Calu3 (cell line): ENCODE measurements at regions not wholly inside any gene's neighbourhood (a gene's known extent, or its start where the extent isn't known, plus 50 kb on each side); places are given as distances from the start of the nearest gene placed in this dataset.

ENCODE experiments used
- BruUV-seq: library from RNA; stranded (reverse); fragments of 400-500 nt; replicated peaks from 2 replicates; lab custom pipeline; 2021; lab: Mats Ljungman, UMichigan
- CTCF ChIA-PET: fragments of 300-600 bp; sonication (Branson Sonifier 250); formaldehyde crosslinking; loops from one replicate; lab custom pipeline; 2022; ENCODE audit warnings: antibody characterized with exemption; lab: Charles Lee
- DNase-seq: peaks from one replicate; pipeline ENCODE4 v3.0.0; 2022
- H3K27ac Mint-ChIP-seq: one replicate; pipeline ENCODE4 v1.8.0; 2022; ENCODE audit warnings: mixed read lengths; ENCODE audit not compliant: unreplicated experiment
- H3K27me3 Mint-ChIP-seq: one replicate; pipeline ENCODE4 v1.8.0; 2022; ENCODE audit warnings: mixed read lengths; ENCODE audit not compliant: unreplicated experiment
- H3K36me3 Mint-ChIP-seq: one replicate; pipeline ENCODE4 v1.8.0; 2022; ENCODE audit warnings: mild to moderate bottlenecking, moderate library complexity, mixed read lengths; ENCODE audit not compliant: insufficient read depth, unreplicated experiment
- H3K4me1 Mint-ChIP-seq: one replicate; pipeline ENCODE4 v1.8.0; 2022; ENCODE audit warnings: mild to moderate bottlenecking, low read depth, mixed read lengths; ENCODE audit not compliant: unreplicated experiment
- H3K4me3 Mint-ChIP-seq: one replicate; pipeline ENCODE4 v1.8.0; 2022; ENCODE audit warnings: mild to moderate bottlenecking, low read depth, moderate library complexity, mixed read lengths; ENCODE audit not compliant: unreplicated experiment
- H3K9me3 Mint-ChIP-seq: one replicate; pipeline ENCODE4 v1.8.0; 2022; ENCODE audit warnings: low read depth, mixed read lengths; ENCODE audit not compliant: unreplicated experiment
- CTCF ChIP-seq: fragments of 200-600 bp; IDR thresholded peaks from one replicate; pipeline ENCODE4 v1.8.0; 2022; ENCODE audit warnings: antibody characterized with exemption; ENCODE audit not compliant: unreplicated experiment
- intact Hi-C: fragments of 100-400 bp; cut with micrococcal nuclease; formaldehyde crosslinking; loops from one replicate; pipeline ENCODE4 v1.10.0; 2022; ENCODE audit not compliant: unreplicated experiment

- Mint-ChIP-seq H3K27me3 (no peaks in the 10 kb centered on the region), H3K4me1 (no peaks in the 10 kb centered on the region), H3K4me3 (no peak overlapping the region), H3K9me3 (peaks cover 7% of the 10 kb centered on the region), H3K36me3 (no peaks in the 10 kb centered on the region), H3K27ac (no peak overlapping the region)
- no TSS peak for BruUV-seq
- CTCF ChIA-PET = no interaction called here
- DNase-seq = no peak
- no peak for TF ChIP-seq CTCF
- intact Hi-C loops = no loop called here
These were observed 615.0 kb upstream of the MKI67 start for GRCh38 chr10:128741180-128741579.

- DNase-seq = no peak
- intact Hi-C loops = no loop called here
- no peak overlapping the region for H3K4me3 Mint-ChIP-seq
- CTCF ChIA-PET = no interaction called here
- no peaks in the 10 kb centered on the region for H3K27me3 Mint-ChIP-seq
- peaks cover 6% of the 10 kb centered on the region for H3K9me3 Mint-ChIP-seq
- H3K27ac Mint-ChIP-seq = no peak overlapping the region
- no peaks in the 10 kb centered on the region for H3K36me3 Mint-ChIP-seq
- BruUV-seq = no TSS peak
- H3K4me1 Mint-ChIP-seq = no peaks in the 10 kb centered on the region
- TF ChIP-seq CTCF = no peak
These were observed 615.5 kb upstream of the MKI67 start for GRCh38 chr10:128741680-128742079.

- Mint-ChIP-seq H3K27ac (no peak overlapping the region), H3K4me3 (no peak overlapping the region), H3K4me1 (no peaks in the 10 kb centered on the region), H3K9me3 (peaks cover 6% of the 10 kb centered on the region), H3K36me3 (no peaks in the 10 kb centered on the region), H3K27me3 (no peaks in the 10 kb centered on the region)
- intact Hi-C loops = no loop called here
- CTCF ChIA-PET = no interaction called here
- BruUV-seq = no TSS peak
- no peak for TF ChIP-seq CTCF
- no peak for DNase-seq
These were observed 617.9 kb upstream of the MKI67 start for GRCh38 chr10:128744092-128744491.

- CTCF ChIA-PET = no interaction called here
- TF ChIP-seq CTCF = no peak
- H3K4me1 Mint-ChIP-seq = no peaks in the 10 kb centered on the region
- H3K9me3 Mint-ChIP-seq = peaks cover 6% of the 10 kb centered on the region
- no peaks in the 10 kb centered on the region for H3K27me3 Mint-ChIP-seq
- H3K4me3 Mint-ChIP-seq = no peak overlapping the region
- no peaks in the 10 kb centered on the region for H3K36me3 Mint-ChIP-seq
- no peak overlapping the region for H3K27ac Mint-ChIP-seq
- no peak for DNase-seq
- no TSS peak for BruUV-seq
- intact Hi-C loops = no loop called here
These were observed 618.6 kb upstream of the MKI67 start for GRCh38 chr10:128744811-128745305.
